ENCODE measurements at regions not wholly inside any gene's neighbourhood (a gene's known extent, or its start where the extent isn't known, plus 50 kb on each side); places are given as distances from the start of the nearest gene placed in this dataset.

GRCh38 chr1:80392529-80392928, 1386.0 kb upstream of the ADGRL4 start:
- no peaks in the 10 kb centered on the region for H3K4me1 ChIP-seq (ENCODE audit: control insufficient read depth in 1 of 2, low read depth in 2 of 2)
- ATAC-seq (ENCODE audit: insufficient number of reproducible peaks, low FRiP score, low read depth) (no peak), DNase-seq (ENCODE audit: low spot score) (no peak)
- H3K4me3 ChIP-seq, result no peak overlapping the region
- no peaks in the 10 kb centered on the region for H3K36me3 ChIP-seq
- no peak for TF ChIP-seq CTCF (IDR thresholded peaks at IDR 0.05)
- H3K27me3 ChIP-seq (replicated peaks; ENCODE audit: insufficient read depth), result no peaks in the 10 kb centered on the region
- H3K9me3 ChIP-seq, result peaks cover 4% of the 10 kb centered on the region
- no peak overlapping the region for H3K27ac ChIP-seq

- H3K4me1 ChIP-seq (ENCODE audit: control insufficient read depth in 1 of 2, low read depth in 2 of 2), result no peaks in the 10 kb centered on the region
- no peak for TF ChIP-seq CTCF (IDR thresholded peaks at IDR 0.05)
- no peak for ATAC-seq (ENCODE audit: insufficient number of reproducible peaks, low FRiP score, low read depth)
Observed at GRCh38 chr1:80385650-80386049, 1379.1 kb upstream of the ADGRL4 start.

GRCh38 chr1:80384959-80385358, 1378.4 kb upstream of the ADGRL4 start:
- Histone ChIP-seq H3K4me3 (no peak overlapping the region), H3K4me1 (ENCODE audit: control insufficient read depth in 1 of 2, low read depth in 2 of 2) (no peaks in the 10 kb centered on the region), H3K27ac (no peak overlapping the region), H3K9me3 (peaks cover 4% of the 10 kb centered on the region), H3K27me3 (replicated peaks; ENCODE audit: insufficient read depth) (no peaks in the 10 kb centered on the region), H3K36me3 (no peaks in the 10 kb centered on the region)
- no peak for DNase-seq (ENCODE audit: low spot score)
- no peak for ATAC-seq (ENCODE audit: insufficient number of reproducible peaks, low FRiP score, low read depth)
- no peak for TF ChIP-seq CTCF (IDR thresholded peaks at IDR 0.05)

More at GRCh38 chr1:80385650-80386049, 1379.1 kb upstream of the ADGRL4 start:
- Histone ChIP-seq H3K27ac (no peak overlapping the region), H3K27me3 (replicated peaks; ENCODE audit: insufficient read depth) (no peaks in the 10 kb centered on the region), H3K36me3 (no peaks in the 10 kb centered on the region), H3K4me3 (no peak overlapping the region), H3K9me3 (peaks cover 4% of the 10 kb centered on the region)
- no peak for DNase-seq (ENCODE audit: low spot score)

GRCh38 chr1:80384083-80384830, 1377.7 kb upstream of the ADGRL4 start:
- no peaks in the 10 kb centered on the region for H3K27me3 ChIP-seq (replicated peaks; ENCODE audit: insufficient read depth)
- TF ChIP-seq CTCF (IDR thresholded peaks at IDR 0.05), result no peak
- H3K27ac ChIP-seq, result no peak overlapping the region
- H3K4me1 ChIP-seq (ENCODE audit: control insufficient read depth in 1 of 2, low read depth in 2 of 2), result no peaks in the 10 kb centered on the region
- no peaks in the 10 kb centered on the region for H3K36me3 ChIP-seq
- ATAC-seq (ENCODE audit: insufficient number of reproducible peaks, low FRiP score, low read depth), result no peak
- no peak for DNase-seq (ENCODE audit: low spot score)
- no peak overlapping the region for H3K4me3 ChIP-seq
- peaks cover 3% of the 10 kb centered on the region for H3K9me3 ChIP-seq

- no peak overlapping the region for H3K4me3 ChIP-seq
- no peaks in the 10 kb centered on the region for H3K9me3 ChIP-seq
- no peak overlapping the region for H3K27ac ChIP-seq
- no peak for DNase-seq (ENCODE audit: low spot score)
- no peaks in the 10 kb centered on the region for H3K4me1 ChIP-seq (ENCODE audit: control insufficient read depth in 1 of 2, low read depth in 2 of 2)
- H3K27me3 ChIP-seq (replicated peaks; ENCODE audit: insufficient read depth), result no peaks in the 10 kb centered on the region
- no peak for TF ChIP-seq CTCF (IDR thresholded peaks at IDR 0.05)
- no peaks in the 10 kb centered on the region for H3K36me3 ChIP-seq
- ATAC-seq (ENCODE audit: insufficient number of reproducible peaks, low FRiP score, low read depth), result no peak
Observed at GRCh38 chr1:80375662-80376061, 1369.1 kb upstream of the ADGRL4 start.
